Stimulated activated CD4-positive, alpha-beta T cell treated with anti-CD3 and anti-CD28 coated beads, Interleukin-12 subunit alpha, Interleukin-12 subunit beta, amount 100 ng/mL, for 24 hours (primary cell): ENCODE measurements at regions not wholly inside any gene's neighbourhood (a gene's known extent, or its start where the extent isn't known, plus 50 kb on each side); places are given as distances from the start of the nearest gene placed in this dataset.

Source experiments
- DNase-seq, 2 experiments: peaks; one replicate each; pipeline ENCODE4 v3.0.0-alpha.2; 2020; ENCODE audit warnings: low read depth in 2 of 2

DNA sequence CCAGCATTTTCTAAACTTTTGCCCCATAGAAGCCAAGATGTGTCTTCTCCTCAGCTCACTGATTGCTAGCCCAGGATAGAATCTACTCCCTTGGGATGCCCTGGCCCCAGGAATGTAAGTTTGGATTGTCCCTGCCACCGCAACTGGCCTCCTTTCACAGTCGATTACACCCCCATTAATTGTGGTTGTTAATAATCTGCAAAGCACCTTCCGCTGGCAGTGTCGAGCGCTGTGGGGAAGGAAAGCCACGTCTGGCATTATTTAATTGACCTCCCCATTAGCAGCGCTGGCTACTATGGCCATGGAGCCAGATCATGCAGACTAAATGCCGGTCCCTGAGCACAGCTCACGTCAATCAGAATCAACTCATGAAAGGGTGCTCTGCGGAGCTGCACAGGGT is 597.3 kb upstream of the PLXNA2 start:
- DNase-seq, result no peak

DNA sequence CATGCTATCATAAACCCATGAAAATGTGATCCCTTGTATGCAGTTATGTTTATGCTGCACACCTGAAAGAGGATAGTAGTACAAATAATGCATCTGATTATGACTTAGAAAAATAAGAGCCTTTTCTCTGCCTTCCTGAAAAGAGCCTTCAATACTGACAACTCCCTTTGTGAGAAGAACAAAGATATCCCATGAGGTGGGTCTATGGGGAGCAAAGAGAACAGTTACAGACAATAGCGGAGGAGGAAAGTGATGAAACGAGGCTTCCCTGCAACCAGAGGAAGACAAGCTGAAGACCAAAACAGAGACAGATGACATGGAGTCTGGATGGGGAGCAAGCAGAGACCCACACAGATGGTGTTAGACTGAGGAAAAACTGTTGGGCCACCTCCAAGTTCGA is 598.3 kb upstream of the PLXNA2 start:
- DNase-seq, result no peak

DNA sequence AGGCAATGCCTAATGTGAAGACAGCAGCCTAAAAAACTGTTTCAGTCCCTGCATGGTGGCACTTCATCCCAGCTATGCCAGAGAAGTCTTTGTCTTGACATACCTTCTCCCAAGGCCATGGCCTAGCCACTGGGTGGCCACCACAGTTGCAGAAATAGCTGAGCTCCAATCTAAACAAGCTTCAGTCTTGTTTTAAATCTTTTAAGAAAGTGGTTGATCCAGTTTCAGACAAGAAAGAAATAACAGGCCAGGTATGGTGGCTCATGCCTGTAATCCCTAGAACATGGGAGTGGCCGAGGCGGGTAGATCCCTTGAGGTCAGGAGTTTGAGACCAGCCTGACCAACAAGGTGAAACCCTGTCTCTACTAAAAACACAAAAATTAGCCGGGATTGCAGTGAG is 600.0 kb upstream of the PLXNA2 start:
- DNase-seq, result no peak

- DNase-seq, result no peak
These were observed 604.7 kb upstream of the PLXNA2 start for GRCh38 chr1:208848854-208849253.

DNA sequence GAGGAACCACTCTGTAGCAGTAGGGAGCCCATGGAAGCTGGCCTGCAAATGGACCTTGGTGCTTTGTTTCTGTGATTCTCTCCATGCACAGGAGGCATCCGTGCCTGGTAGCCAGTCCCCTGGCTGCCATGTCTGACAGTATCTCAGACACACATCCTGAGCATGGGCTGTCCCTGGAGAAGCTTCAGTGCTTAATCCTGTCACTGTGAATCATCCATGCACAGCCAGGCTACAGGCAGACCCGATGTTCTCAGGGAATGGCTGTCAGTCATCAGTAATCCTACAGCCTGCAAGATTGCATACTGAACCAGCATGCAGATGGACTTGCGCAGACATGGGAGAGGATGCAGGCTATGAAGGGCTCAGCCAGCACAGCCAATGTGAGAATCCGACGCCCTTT is 606.3 kb upstream of the PLXNA2 start:
- DNase-seq, result no peak

DNA sequence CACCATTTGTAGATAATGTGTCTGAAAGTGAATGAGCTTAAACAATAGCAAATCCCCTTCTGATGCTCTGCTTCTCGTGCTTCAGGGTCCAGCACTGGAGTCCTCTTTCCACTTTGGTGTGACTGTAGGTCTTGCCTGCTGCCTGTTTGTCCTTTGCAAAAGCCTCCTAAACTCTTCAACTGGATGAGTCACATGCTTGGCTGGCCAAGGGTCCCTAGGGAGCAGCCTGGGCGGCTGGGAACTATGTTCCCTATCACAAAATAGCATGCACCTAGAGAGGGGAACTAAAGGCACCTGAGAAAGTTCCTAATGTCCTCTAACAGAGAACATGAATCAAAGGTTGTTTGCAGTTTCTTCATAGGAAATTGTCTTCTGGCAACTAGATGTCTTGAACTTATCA is 607.2 kb upstream of the PLXNA2 start:
- DNase-seq, result no peak

- no peak for DNase-seq
These were observed 608.7 kb upstream of the PLXNA2 start for GRCh38 chr1:208852911-208853310.

GRCh38 chr1:208855403-208855802 is 611.2 kb upstream of the PLXNA2 start:
- DNase-seq, result no peak

DNA sequence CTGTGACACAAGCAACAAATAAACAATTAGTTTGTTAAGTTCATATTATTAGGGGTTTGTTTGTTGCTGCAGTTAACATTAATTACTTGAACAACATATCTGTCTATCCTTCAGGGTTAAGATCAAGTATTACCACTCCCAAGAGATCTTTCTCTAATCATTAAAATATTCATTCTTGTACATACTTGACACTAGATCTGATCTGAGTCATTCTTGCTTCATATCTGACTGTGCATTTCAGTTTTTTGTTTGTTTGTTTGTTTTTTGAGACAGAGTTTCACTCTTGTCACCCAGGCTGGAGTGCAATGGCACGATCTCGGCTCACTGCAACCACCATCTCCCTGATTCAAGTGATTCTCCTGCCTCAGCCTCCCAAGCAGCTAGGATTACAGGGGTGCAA is 613.3 kb upstream of the PLXNA2 start:
- no peak for DNase-seq

DNA sequence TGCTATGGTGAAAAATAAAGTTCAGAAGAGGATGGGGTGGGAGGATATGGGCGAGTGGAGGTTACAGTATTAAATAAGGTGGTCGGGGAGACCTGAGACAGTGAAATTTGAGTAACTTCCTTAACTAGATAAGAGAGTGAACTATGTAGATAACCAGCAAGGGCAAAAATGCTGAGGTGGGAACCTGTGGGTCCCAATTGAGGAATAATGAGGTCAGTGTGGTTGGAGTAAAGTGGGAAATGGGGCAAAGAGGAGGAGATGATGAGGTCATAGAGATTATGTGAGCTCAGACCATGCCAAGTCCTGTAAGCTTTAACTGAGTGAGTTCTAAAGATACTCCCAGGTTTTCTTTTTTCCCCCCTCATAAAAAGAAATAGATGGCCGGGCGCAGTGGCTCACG is 614.6 kb upstream of the PLXNA2 start:
- no peak for DNase-seq

GRCh38 chr1:208864366-208864965 is 620.3 kb upstream of the PLXNA2 start:
- DNase-seq, result no peak

DNA sequence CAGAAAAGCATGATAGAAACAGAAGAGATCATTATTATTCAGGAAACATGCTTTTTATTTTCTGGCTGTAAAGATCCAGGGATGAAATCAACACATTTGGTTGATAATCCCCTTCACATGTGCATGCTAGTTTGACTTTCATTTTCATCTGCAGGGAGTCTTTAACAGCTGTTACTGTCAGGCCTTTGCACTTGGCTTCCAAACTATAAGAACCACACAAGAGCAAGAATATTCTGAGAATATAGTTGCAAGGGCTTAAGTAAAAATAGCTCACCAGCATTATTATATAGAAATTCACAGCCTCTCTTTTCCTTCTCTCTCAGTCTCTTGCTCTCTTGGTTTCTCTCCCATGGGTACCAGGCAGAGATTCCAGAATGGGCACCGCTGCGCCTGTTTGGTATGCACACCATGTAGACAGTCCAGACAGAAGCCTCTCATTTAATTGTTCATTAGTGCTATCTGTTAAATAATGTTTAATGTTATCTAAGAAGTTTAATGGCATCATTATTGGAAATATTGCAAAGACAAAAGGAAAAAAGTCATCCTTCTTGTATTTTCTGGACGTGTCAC is 622.3 kb upstream of the PLXNA2 start:
- no peak for DNase-seq

GRCh38 chr1:208868554-208868953 is 624.4 kb upstream of the PLXNA2 start:
- no peak for DNase-seq

- DNase-seq, result no peak
These were observed 630.7 kb upstream of the PLXNA2 start for GRCh38 chr1:208874915-208875314.

GRCh38 chr1:208879022-208879421 is 634.8 kb upstream of the PLXNA2 start:
- no peak for DNase-seq

GRCh38 chr1:208880433-208881100 is 636.4 kb upstream of the PLXNA2 start:
- DNase-seq, result no peak

- DNase-seq, result no peak
These were observed 640.9 kb upstream of the PLXNA2 start for GRCh38 chr1:208885060-208885459.

DNA sequence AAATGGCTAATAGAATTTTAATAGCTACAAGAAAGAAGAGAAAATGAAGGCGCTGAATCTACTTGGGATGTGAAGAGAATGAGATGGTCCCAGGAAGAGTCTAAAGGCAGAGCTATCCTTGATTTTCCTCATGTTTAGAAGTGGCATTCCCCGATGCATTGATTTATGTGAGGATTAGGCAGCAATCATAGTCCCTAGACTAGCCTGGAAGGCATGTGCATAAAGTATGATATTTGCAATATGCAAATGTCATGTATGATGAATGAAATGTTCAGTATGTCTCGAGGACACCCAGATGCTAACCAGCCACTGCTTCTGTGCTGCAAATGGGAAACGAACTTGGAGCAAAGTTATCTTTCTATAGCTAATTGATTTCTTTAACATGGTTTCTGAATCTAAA is 641.5 kb upstream of the PLXNA2 start:
- no peak for DNase-seq

- DNase-seq, result no peak
These were observed 644.2 kb upstream of the PLXNA2 start for GRCh38 chr1:208888376-208888775.

DNA sequence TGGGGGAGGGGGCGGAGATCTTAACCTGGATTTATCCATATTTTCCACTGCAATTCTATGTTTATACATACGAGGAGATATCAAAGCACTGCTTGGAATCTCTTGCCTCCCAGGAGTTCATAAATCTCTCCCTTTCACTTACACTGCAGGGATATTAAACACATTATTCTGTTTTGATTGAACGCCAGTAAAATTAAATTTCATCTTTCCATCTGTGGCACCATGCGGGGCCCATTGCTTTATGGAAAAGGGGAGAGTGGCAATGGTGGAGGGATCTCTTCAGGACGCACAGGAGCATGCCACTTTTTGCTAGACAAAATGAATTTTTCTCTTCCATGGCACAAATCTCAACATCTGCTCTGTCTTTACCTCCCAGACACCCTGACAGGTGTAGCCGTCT is 648.0 kb upstream of the PLXNA2 start:
- DNase-seq, result no peak

DNA sequence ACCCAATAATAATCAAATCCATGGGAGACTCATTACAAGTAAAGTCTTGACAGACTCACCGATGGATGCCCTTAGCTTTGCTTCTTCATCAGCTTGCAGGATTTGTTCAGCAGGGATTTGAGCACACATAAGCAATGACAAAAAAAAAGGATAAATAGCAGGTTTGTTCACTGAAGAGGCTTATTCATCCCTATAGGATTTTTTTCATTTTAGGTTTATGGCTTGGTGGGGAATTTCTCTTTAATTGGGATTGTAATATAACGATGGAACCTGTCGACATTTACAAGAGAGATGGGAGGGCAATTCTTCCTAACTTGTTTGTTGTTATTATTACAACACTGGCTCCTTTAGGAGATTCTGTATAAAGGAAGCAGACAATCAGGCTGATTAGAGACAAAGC is 649.1 kb upstream of the PLXNA2 start:
- no peak for DNase-seq

GRCh38 chr1:208895181-208895580 is 651.0 kb upstream of the PLXNA2 start:
- DNase-seq, result no peak

DNA sequence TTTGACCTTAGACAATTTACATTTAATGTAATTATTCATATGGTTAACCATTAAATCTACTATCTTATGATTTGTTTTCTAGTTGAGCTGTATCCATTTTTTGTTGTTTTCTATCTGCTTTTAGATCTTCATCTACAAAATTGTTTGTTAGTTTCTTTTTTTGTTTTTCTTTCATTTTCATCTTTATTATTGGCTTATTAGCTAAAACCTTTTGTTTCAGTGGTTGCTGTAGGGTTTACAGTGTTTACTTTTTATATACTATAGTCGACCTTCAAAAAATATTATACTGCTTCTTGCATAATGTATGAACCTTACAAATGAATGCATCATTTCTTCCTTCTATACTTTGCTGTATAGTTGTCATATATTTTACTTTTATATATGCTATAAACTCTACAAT is 651.6 kb upstream of the PLXNA2 start:
- no peak for DNase-seq

DNA sequence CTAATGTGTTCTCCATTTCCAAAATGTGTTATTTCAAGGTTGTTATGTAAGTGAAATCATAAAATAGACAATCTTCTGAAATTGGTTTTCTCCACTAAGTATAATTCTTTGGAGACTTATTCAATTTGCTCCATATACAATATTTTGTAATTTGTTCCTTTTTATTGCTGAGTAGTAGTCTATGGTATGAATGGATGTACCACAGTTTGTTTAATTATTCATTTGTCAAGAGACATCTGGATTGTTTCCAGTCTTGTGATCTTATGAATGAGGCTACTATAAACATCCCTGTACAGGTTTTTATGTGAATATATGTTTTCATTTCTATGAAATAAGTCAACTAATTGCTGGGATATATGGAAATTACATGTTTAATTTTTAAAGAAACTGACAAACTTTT is 652.6 kb upstream of the PLXNA2 start:
- no peak for DNase-seq
